Neuronal stem cell (in vitro differentiated cells): ENCODE measurements at regions not wholly inside any gene's neighbourhood (a gene's known extent, or its start where the extent isn't known, plus 50 kb on each side); places are given as distances from the start of the nearest gene placed in this dataset.

Experiments used
- DNase-seq: peaks from one replicate; pipeline ENCODE4 v3.0.0-alpha.2; 2013; ENCODE audit warnings: low spot score
- H2AFZ ChIP-seq: one replicate; pipeline ENCODE4 v1.6.1; 2013; ENCODE audit warnings: mild to moderate bottlenecking, low read length, inconsistent platforms
- H2AK5ac ChIP-seq: 2 replicates; pipeline ENCODE4 v1.6.1; 2013; ENCODE audit warnings: low read depth, mild to moderate bottlenecking, inconsistent platforms, low read length, moderate library complexity, mixed read lengths
- H2BK120ac ChIP-seq: 2 replicates; pipeline ENCODE4 v1.6.1; 2013; ENCODE audit warnings: low read depth, mild to moderate bottlenecking, inconsistent platforms, low read length, moderate library complexity, mixed read lengths
- H2BK12ac ChIP-seq: one replicate; pipeline ENCODE4 v1.6.1; 2013; ENCODE audit warnings: low read length, inconsistent platforms
- H2BK15ac ChIP-seq: 2 replicates; pipeline ENCODE4 v1.6.1; 2013; ENCODE audit warnings: mild to moderate bottlenecking, low read length, inconsistent platforms, mixed read lengths
- H2BK5ac ChIP-seq: one replicate; pipeline ENCODE4 v1.6.1; 2013; ENCODE audit warnings: inconsistent platforms, mild to moderate bottlenecking, low read length, moderate library complexity
- H3K14ac ChIP-seq: one replicate; pipeline ENCODE4 v1.6.1; 2013; ENCODE audit warnings: low read length, inconsistent platforms
- H3K18ac ChIP-seq: 2 replicates; pipeline ENCODE4 v1.6.1; 2013; ENCODE audit warnings: low read length, inconsistent platforms
- H3K23ac ChIP-seq: 2 replicates; pipeline ENCODE4 v1.6.1; 2013; ENCODE audit warnings: low read depth, mild to moderate bottlenecking, mixed read lengths, low read length, inconsistent platforms; ENCODE audit not compliant: poor library complexity
- H3K27ac ChIP-seq: replicated peaks from 3 replicates; pipeline ENCODE4 v1.5.1; 2013; ENCODE audit warnings: low read length, inconsistent platforms
- H3K27me3 ChIP-seq, 3 experiments: 2 replicates each; pipeline ENCODE4 v1.6.1; 2013; ENCODE audit warnings: low read length in 3 of 3, mild to moderate bottlenecking in 2 of 3, inconsistent platforms in 1 of 3, low read depth in 1 of 3, mixed read lengths in 1 of 3, moderate library complexity in 1 of 3; ENCODE audit not compliant: control insufficient read depth in 3 of 3, insufficient read depth in 3 of 3
- H3K36me3 ChIP-seq, 2 donors: replicated peaks in 1 of 2; 2 replicates each; pipeline ENCODE4 v1.6.1; 2013; ENCODE audit warnings: low read length in 2 of 2; ENCODE audit not compliant: control insufficient read depth in 2 of 2, insufficient read depth in 2 of 2
- H3K4ac ChIP-seq: 2 replicates; pipeline ENCODE4 v1.6.1; 2013; ENCODE audit warnings: inconsistent platforms, mild to moderate bottlenecking, low read length, moderate library complexity
- H3K4me1 ChIP-seq, 2 donors: 1 replicate in 1 of 2; 2 replicates in 1 of 2; pipeline ENCODE4 v1.6.1; 2013; ENCODE audit warnings: low read length in 2 of 2, low read depth in 1 of 2; ENCODE audit not compliant: control insufficient read depth in 2 of 2, insufficient read depth in 1 of 2
- H3K4me2 ChIP-seq: one replicate; pipeline ENCODE4 v1.6.1; 2013; ENCODE audit warnings: mild to moderate bottlenecking, low read length, inconsistent platforms; ENCODE audit not compliant: insufficient read depth, poor library complexity, severe bottlenecking
- H3K4me3 ChIP-seq, 2 donors: 2 replicates each; pipeline ENCODE4 v1.5.1; 2013; ENCODE audit warnings: low read length in 2 of 2, mild to moderate bottlenecking in 2 of 2, inconsistent platforms in 1 of 2, moderate library complexity in 1 of 2
- H3K79me1 ChIP-seq: one replicate; pipeline ENCODE4 v1.6.1; 2013; ENCODE audit warnings: low read depth, mild to moderate bottlenecking, inconsistent platforms, low read length, moderate library complexity
- H3K9ac ChIP-seq: one replicate; pipeline ENCODE4 v1.6.1; 2013; ENCODE audit warnings: mild to moderate bottlenecking, low read depth, low read length, inconsistent platforms; ENCODE audit not compliant: poor library complexity
- H3K9me3 ChIP-seq, 2 donors: replicated peaks in 1 of 2; 2 replicates each; pipeline versions ENCODE3 to v1.6.1; 2013; ENCODE audit warnings: low read length in 2 of 2, mild to moderate bottlenecking in 2 of 2, inconsistent platforms in 1 of 2, low read depth in 1 of 2, mixed read lengths in 1 of 2, moderate library complexity in 1 of 2; ENCODE audit not compliant: control insufficient read depth in 2 of 2, insufficient read depth in 1 of 2
- H4K8ac ChIP-seq: one replicate; pipeline ENCODE4 v1.6.1; 2013; ENCODE audit warnings: low read depth, mild to moderate bottlenecking, inconsistent platforms, low read length, moderate library complexity
- H4K91ac ChIP-seq: one replicate; pipeline ENCODE4 v1.6.1; 2013; ENCODE audit warnings: low read length, low read depth, mild to moderate bottlenecking, inconsistent platforms; ENCODE audit not compliant: poor library complexity
- WGBS, 2 donors: extraction: QIAGEN DNeasy Blood & Tissue Kit; methylation state at CpG; one replicate each; pipeline ENCODE4 v1.1.7; 2013; ENCODE audit warnings: missing lambda C conversion rate in 2 of 2, mixed read lengths in 1 of 2; ENCODE audit not compliant: insufficient read length in 2 of 2, insufficient replicate concordance in 1 of 2; ENCODE audit errors: extremely low coverage in 2 of 2; 5-methylcytosine and 5-hydroxymethylcytosine counted together

DNA sequence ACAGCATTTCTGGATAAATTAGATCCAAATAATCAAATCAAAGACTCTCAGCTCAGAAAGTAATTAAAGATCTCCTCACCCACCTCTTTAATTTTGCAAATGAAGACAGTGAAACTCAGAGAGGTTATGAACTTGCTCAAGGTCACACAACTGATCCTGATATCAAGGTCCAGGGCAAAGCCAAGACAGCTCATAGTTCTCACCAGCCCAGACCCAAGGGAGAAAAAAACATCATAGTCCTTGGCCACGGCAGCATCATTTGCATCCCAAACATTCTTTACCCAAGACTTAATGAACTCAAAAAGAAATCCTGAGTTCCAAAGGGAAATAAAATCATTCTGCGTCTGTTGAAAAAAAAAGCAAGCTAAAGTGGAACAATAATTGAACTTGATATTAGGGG, 112.1 kb downstream of the DAD1 start:
- no peak overlapping the region for H3K27ac ChIP-seq
- H3K4me1 ChIP-seq, result peaks cover 16 to 24% of the 10 kb centered on the region in 2 donors
- no peak overlapping the region for H3K18ac ChIP-seq
- WGBS, 2 donors, result no CpG with 5 or more reads among the region's 2 CpGs
- no peak overlapping the region for H2BK15ac ChIP-seq
- no peak for DNase-seq
- H3K23ac ChIP-seq, result no peak overlapping the region
- no peak overlapping the region for H3K4ac ChIP-seq
- no peak overlapping the region for H4K8ac ChIP-seq
- no peaks in the 10 kb centered on the region for H3K9me3 ChIP-seq
- H3K9ac ChIP-seq, result no peak overlapping the region
- no peak overlapping the region for H2AFZ ChIP-seq
- no peaks in the 10 kb centered on the region for H3K36me3 ChIP-seq
- no peak overlapping the region for H3K4me2 ChIP-seq
- no peak overlapping the region for H4K91ac ChIP-seq
- no peak overlapping the region for H3K4me3 ChIP-seq
- no peak overlapping the region for H2BK120ac ChIP-seq
- H2BK12ac ChIP-seq, result no peak overlapping the region
- H3K79me1 ChIP-seq, result no peaks in the 10 kb centered on the region
- no peak overlapping the region for H3K14ac ChIP-seq
- no peaks in the 10 kb centered on the region for H3K27me3 ChIP-seq
- no peak overlapping the region for H2BK5ac ChIP-seq
- H2AK5ac ChIP-seq, result no peak overlapping the region

DNA sequence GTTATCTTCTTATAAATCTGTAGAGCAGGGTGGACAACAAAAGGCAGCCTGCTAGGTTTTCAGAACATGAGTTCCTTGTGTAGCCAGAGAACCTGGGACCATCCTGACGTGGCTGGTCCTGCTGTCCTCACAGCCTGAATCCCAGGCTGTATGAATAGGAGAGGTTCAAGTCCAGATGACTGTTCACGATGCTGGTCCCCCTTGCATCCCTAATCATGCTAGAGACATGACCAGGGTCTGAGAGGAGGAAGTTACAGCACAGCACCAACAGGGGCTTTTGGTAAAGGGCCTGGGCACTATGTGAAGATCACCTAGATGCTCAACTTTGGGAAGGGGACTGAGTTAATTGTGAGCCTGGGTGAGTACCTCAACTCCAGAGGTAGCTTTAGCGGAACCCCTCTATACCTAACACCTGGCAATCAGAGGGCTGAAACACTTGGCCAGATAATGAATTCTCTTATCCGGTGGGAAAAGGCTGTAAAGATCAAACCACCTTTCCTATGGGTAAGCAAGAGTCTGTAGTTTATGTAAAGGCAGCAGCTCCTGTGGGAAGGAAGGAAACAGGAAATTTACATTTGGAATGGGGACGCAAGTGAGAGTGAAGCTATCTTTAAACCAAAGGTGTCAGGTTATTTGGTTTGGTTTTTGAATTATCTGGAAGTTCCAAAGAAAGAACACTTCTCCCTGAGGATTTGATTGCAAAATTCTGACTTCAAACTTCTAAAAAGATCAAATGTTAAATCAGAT, 112.8 kb downstream of the DAD1 start:
- no peak overlapping the region for H3K4me3 ChIP-seq
- no peak overlapping the region for H3K27ac ChIP-seq
- H2AK5ac ChIP-seq, result no peak overlapping the region
- no peaks in the 10 kb centered on the region for H3K36me3 ChIP-seq
- no peak overlapping the region for H3K18ac ChIP-seq
- H4K91ac ChIP-seq, result no peak overlapping the region
- no peak overlapping the region for H2BK5ac ChIP-seq
- H3K9ac ChIP-seq, result no peak overlapping the region
- no peak overlapping the region for H2BK120ac ChIP-seq
- H3K14ac ChIP-seq, result no peak overlapping the region
- H3K23ac ChIP-seq, result no peak overlapping the region
- peaks cover 19 to 24% of the 10 kb centered on the region in 2 donors for H3K4me1 ChIP-seq
- H3K27me3 ChIP-seq, result no peaks in the 10 kb centered on the region
- no peak overlapping the region for H4K8ac ChIP-seq
- no peak overlapping the region for H2BK12ac ChIP-seq
- H3K9me3 ChIP-seq, result no peaks in the 10 kb centered on the region
- H2BK15ac ChIP-seq, result no peak overlapping the region
- no peak overlapping the region for H3K4ac ChIP-seq
- no peak overlapping the region for H2AFZ ChIP-seq
- no peaks in the 10 kb centered on the region for H3K79me1 ChIP-seq
- no peak for DNase-seq
- no peak overlapping the region for H3K4me2 ChIP-seq
- WGBS, 2 donors, result no CpG with 5 or more reads among the region's 5 CpGs

- H2AK5ac ChIP-seq, result no peak overlapping the region
- no peaks in the 10 kb centered on the region for H3K27me3 ChIP-seq
- no peak overlapping the region for H3K27ac ChIP-seq
- H2AFZ ChIP-seq, result no peak overlapping the region
- no peak overlapping the region for H3K18ac ChIP-seq
- no peaks in the 10 kb centered on the region for H3K79me1 ChIP-seq
- no peak overlapping the region for H2BK5ac ChIP-seq
- no peaks in the 10 kb centered on the region for H3K36me3 ChIP-seq
- DNase-seq, result no peak
- no peak overlapping the region for H3K4me2 ChIP-seq
- H3K9me3 ChIP-seq, result no peaks in the 10 kb centered on the region
- WGBS, 2 donors, result no CpG with 5 or more reads among the region's 6 CpGs
- H3K9ac ChIP-seq, result no peak overlapping the region
- no peak overlapping the region for H4K8ac ChIP-seq
- no peak overlapping the region for H3K23ac ChIP-seq
- peaks cover 19 to 23% of the 10 kb centered on the region in 2 donors for H3K4me1 ChIP-seq
- no peak overlapping the region for H4K91ac ChIP-seq
- H2BK12ac ChIP-seq, result no peak overlapping the region
- no peak overlapping the region for H3K4me3 ChIP-seq
- H3K14ac ChIP-seq, result no peak overlapping the region
- no peak overlapping the region for H2BK15ac ChIP-seq
- H3K4ac ChIP-seq, result no peak overlapping the region
- no peak overlapping the region for H2BK120ac ChIP-seq
Observed at GRCh38 chr14:22475381-22475780, 113.6 kb downstream of the DAD1 start.

- no peaks in the 10 kb centered on the region for H3K27me3 ChIP-seq
- DNase-seq, result no peak
- no peak overlapping the region for H2BK15ac ChIP-seq
- no peak overlapping the region for H3K27ac ChIP-seq
- H2BK12ac ChIP-seq, result no peak overlapping the region
- H3K4me3 ChIP-seq, result no peak overlapping the region
- no peaks in the 10 kb centered on the region for H3K9me3 ChIP-seq
- no peak overlapping the region for H2AK5ac ChIP-seq
- no peak overlapping the region for H3K18ac ChIP-seq
- H3K9ac ChIP-seq, result no peak overlapping the region
- H2BK120ac ChIP-seq, result no peak overlapping the region
- no CpG with 5 or more reads among the region's 4 CpGs for WGBS, 2 donors
- no peak overlapping the region for H3K14ac ChIP-seq
- H3K36me3 ChIP-seq, result no peaks in the 10 kb centered on the region
- no peak overlapping the region for H2AFZ ChIP-seq
- H3K4ac ChIP-seq, result no peak overlapping the region
- H3K23ac ChIP-seq, result no peak overlapping the region
- peaks cover 17% of the 10 kb centered on the region in 2 donors for H3K4me1 ChIP-seq
- H3K4me2 ChIP-seq, result no peak overlapping the region
- no peaks in the 10 kb centered on the region for H3K79me1 ChIP-seq
- no peak overlapping the region for H4K8ac ChIP-seq
- H4K91ac ChIP-seq, result no peak overlapping the region
- H2BK5ac ChIP-seq, result no peak overlapping the region
Observed at GRCh38 chr14:22474730-22475351, 114.2 kb downstream of the DAD1 start.
